ENCODE measurements at regions not wholly inside any gene's neighbourhood (a gene's known extent, or its start where the extent isn't known, plus 50 kb on each side); places are given as distances from the start of the nearest gene placed in this dataset.
A peak's percentile ranks its signal among the peaks of the same experiment; 100 is the strongest.

GRCh38 chr13:22757530-22758120 is 423.2 kb upstream of the SGCG start:
- TF ChIP-seq CTCF (conservative IDR thresholded peaks at IDR 0.05 in 1 of 2, IDR thresholded peaks at IDR 0.05 in 1 of 2; ENCODE audit: extremely low read depth in 1 of 2, insufficient read depth in 1 of 2, low read depth in 1 of 2, low read length in 2 of 2) (peak in 1 of 2 donors; percentile 15), EZH2 (IDR thresholded peaks at IDR 0.05; ENCODE audit: borderline replicate concordance, low read length) (no peak)

Data from mammary epithelial cell (primary cell).